H1 (cell line): ENCODE measurements at regions not wholly inside any gene's neighbourhood (a gene's known extent, or its start where the extent isn't known, plus 50 kb on each side); places are given as distances from the start of the nearest gene placed in this dataset.
A peak's percentile ranks its signal among the peaks of the same experiment; 100 is the strongest.

Source experiments
- CTCF ChIA-PET: fragments of 300-600 bp; sonication (Branson Sonifier 250); formaldehyde crosslinking; loops from one replicate; lab custom pipeline; 2021; ENCODE audit not compliant: partially characterized antibody; lab: Charles Lee
- POLR2A ChIA-PET: fragments of 300-600 bp; sonication (Branson Sonifier 250); formaldehyde crosslinking; loops from one replicate; lab custom pipeline; 2021; ENCODE audit warnings: inconsistent platforms; ENCODE audit not compliant: partially characterized antibody; lab: Charles Lee
- DNase-seq, 2 experiments: peaks; one replicate each; pipeline versions ENCODE4 v3.0.0 to v3.0.0-alpha.2; 2010 to 2022; ENCODE audit warnings: low spot score in 2 of 2, low read depth in 1 of 2, mixed read lengths in 1 of 2
- FAIRE-seq: peaks from 2 replicates; lab custom pipeline; 2011; peaks lifted over from hg19 to GRCh38; lab: Jason Lieb, UNC
- H2AFZ ChIP-seq: 2 replicates; pipeline ENCODE4 v1.8.1; 2012; ENCODE audit warnings: low read length, inconsistent platforms
- H2AK5ac ChIP-seq: 2 replicates; pipeline ENCODE4 v1.6.1; 2013; ENCODE audit warnings: low read depth, low read length
- H2BK120ac ChIP-seq: replicated peaks from 2 replicates; pipeline ENCODE3; 2013; ENCODE audit warnings: low read depth, low read length, inconsistent platforms
- H2BK12ac ChIP-seq: 2 replicates; pipeline ENCODE4 v1.6.1; 2013; ENCODE audit warnings: low read depth, low read length
- H2BK15ac ChIP-seq: 2 replicates; pipeline ENCODE4 v1.6.1; 2013; ENCODE audit warnings: low read length
- H2BK20ac ChIP-seq: 2 replicates; pipeline ENCODE4 v1.6.1; 2013; ENCODE audit warnings: low read length
- H2BK5ac ChIP-seq: 2 replicates; pipeline ENCODE4 v1.6.1; 2013; ENCODE audit warnings: low read depth, low read length
- H3K14ac ChIP-seq: 2 replicates; pipeline ENCODE4 v1.6.1; 2013; ENCODE audit warnings: inconsistent platforms; ENCODE audit not compliant: insufficient read length
- H3K18ac ChIP-seq: 2 replicates; pipeline ENCODE4 v1.6.1; 2013; ENCODE audit warnings: low read length; ENCODE audit errors: extremely low read depth
- H3K23ac ChIP-seq: 2 replicates; pipeline ENCODE4 v1.6.1; 2013; ENCODE audit warnings: inconsistent platforms; ENCODE audit not compliant: insufficient read length
- H3K23me2 ChIP-seq: 2 replicates; pipeline ENCODE4 v1.6.1; 2013; ENCODE audit warnings: low read depth, low read length
- H3K27ac ChIP-seq: 2 replicates; pipeline ENCODE4 v1.6.1; 2011; ENCODE audit warnings: low read depth, low read length, inconsistent platforms
- H3K27me3 ChIP-seq, 4 experiments: replicated peaks in 1 of 4; 1 replicate in 1 of 4; 2 replicates in 3 of 4; pipeline versions ENCODE4 v1.6.1 to v1.8.1; 2011 to 2013; ENCODE audit warnings: low read length in 3 of 4, mild to moderate bottlenecking in 3 of 4, inconsistent platforms in 2 of 4, mixed read lengths in 2 of 4, moderate library complexity in 1 of 4; ENCODE audit not compliant: control insufficient read depth in 3 of 4, insufficient read depth in 3 of 4; ENCODE audit errors: extremely low read depth in 1 of 4
- H3K36me3 ChIP-seq, 4 experiments: 2 replicates each; pipeline versions ENCODE4 v1.6.1 to v1.8.1; 2011 to 2013; ENCODE audit warnings: mild to moderate bottlenecking in 4 of 4, low read length in 3 of 4, moderate library complexity in 2 of 4, control low read depth in 1 of 4, inconsistent platforms in 1 of 4; ENCODE audit not compliant: insufficient read depth in 4 of 4, control insufficient read depth in 2 of 4
- H3K4ac ChIP-seq: replicated peaks from 2 replicates; pipeline ENCODE3; 2013; ENCODE audit warnings: low read length, low read depth, mixed read lengths, inconsistent platforms; ENCODE audit not compliant: insufficient read length
- H3K4me1 ChIP-seq, 4 experiments: replicated peaks in 1 of 4; 1 replicate in 1 of 4; 2 replicates in 3 of 4; pipeline versions ENCODE4 v1.6.1 to v1.8.1; 2011 to 2013; ENCODE audit warnings: low read length in 3 of 4, inconsistent platforms in 2 of 4, mixed read lengths in 1 of 4; ENCODE audit not compliant: insufficient read depth in 4 of 4, control insufficient read depth in 3 of 4
- H3K4me2 ChIP-seq, 2 experiments: 2 replicates each; pipeline versions ENCODE4 v1.6.1 to v1.8.1; 2011 to 2013; ENCODE audit warnings: low read depth in 2 of 2, low read length in 2 of 2, control low read depth in 1 of 2, inconsistent platforms in 1 of 2, mild to moderate bottlenecking in 1 of 2; ENCODE audit not compliant: insufficient read depth in 1 of 2
- H3K4me3 ChIP-seq, 4 experiments: fragments of 200-600, 300-600 bp in 1 of 4; sonication (generic), shearing (Covaris generic), sonication (Bioruptor Twin) in 1 of 4; 2 replicates each; pipeline versions ENCODE4 v1.5.1 to v1.8.1; 2011 to 2016; ENCODE audit warnings: low read length in 4 of 4, low read depth in 3 of 4, control low read depth in 2 of 4, inconsistent platforms in 2 of 4, mild to moderate bottlenecking in 2 of 4, mixed read lengths in 1 of 4, moderate library complexity in 1 of 4; ENCODE audit not compliant: insufficient read depth in 2 of 4; ENCODE audit errors: extremely low read depth in 1 of 4
- H3K56ac ChIP-seq: replicated peaks from 2 replicates; pipeline ENCODE3; 2013; ENCODE audit warnings: low read depth, mild to moderate bottlenecking, mixed read lengths, low read length, inconsistent platforms; ENCODE audit not compliant: insufficient read length
- H3K79me1 ChIP-seq: 2 replicates; pipeline ENCODE4 v1.6.1; 2013; ENCODE audit warnings: low read depth, low read length, control low read depth
- H3K79me2 ChIP-seq, 2 experiments: 2 replicates each; pipeline versions ENCODE4 v1.6.1 to v1.8.1; 2012 to 2013; ENCODE audit warnings: low read length in 2 of 2, mild to moderate bottlenecking in 2 of 2, inconsistent platforms in 1 of 2; ENCODE audit not compliant: insufficient read depth in 2 of 2, control insufficient read depth in 1 of 2
- H3K9ac ChIP-seq, 4 experiments: replicated peaks in 1 of 4; 1 replicate in 1 of 4; 2 replicates in 3 of 4; pipeline versions ENCODE4 v1.6.1 to v1.8.1; 2011 to 2013; ENCODE audit warnings: low read depth in 3 of 4, low read length in 3 of 4, control low read depth in 2 of 4, mild to moderate bottlenecking in 2 of 4, moderate library complexity in 2 of 4, inconsistent platforms in 1 of 4; ENCODE audit errors: extremely low read depth in 1 of 4
- H3K9me3 ChIP-seq, 2 experiments: 2 replicates each; pipeline versions ENCODE4 v1.6.1 to v1.8.1; 2012 to 2013; ENCODE audit warnings: mild to moderate bottlenecking in 2 of 2, moderate library complexity in 2 of 2, control low read depth in 1 of 2, inconsistent platforms in 1 of 2, low read depth in 1 of 2, low read length in 1 of 2, mixed read lengths in 1 of 2; ENCODE audit not compliant: insufficient read depth in 2 of 2
- H4K20me1 ChIP-seq, 2 experiments: replicated peaks in 1 of 2; 2 replicates each; pipeline versions ENCODE3 to v1.8.1; 2011 to 2013; ENCODE audit warnings: inconsistent platforms in 2 of 2, low read length in 2 of 2, mild to moderate bottlenecking in 1 of 2; ENCODE audit not compliant: insufficient read depth in 2 of 2, control insufficient read depth in 1 of 2
- H4K5ac ChIP-seq: 2 replicates; pipeline ENCODE4 v1.6.1; 2013; ENCODE audit warnings: low read length, low read depth, mixed read lengths, inconsistent platforms; ENCODE audit not compliant: insufficient read length
- H4K8ac ChIP-seq: 2 replicates; pipeline ENCODE4 v1.8.0; 2013; ENCODE audit warnings: mild to moderate bottlenecking, moderate library complexity, low read length, inconsistent platforms; ENCODE audit not compliant: insufficient read depth; ENCODE audit errors: extremely low read depth
- H4K91ac ChIP-seq: replicated peaks from 2 replicates; pipeline ENCODE3; 2013; ENCODE audit warnings: low read length, mixed read lengths, inconsistent platforms; ENCODE audit not compliant: insufficient read length
- BCL11A ChIP-seq, 2 experiments: IDR thresholded peaks; one replicate each; pipeline ENCODE4 v1.6.1; 2011; ENCODE audit warnings: low read depth in 2 of 2, low read length in 2 of 2, mild to moderate bottlenecking in 2 of 2
- CHD2 ChIP-seq: IDR thresholded peaks from 2 replicates; pipeline ENCODE4 v1.6.1; 2012; ENCODE audit warnings: low read length, improper control_type of control experiment
- CREB1 ChIP-seq: IDR thresholded peaks from 2 replicates; pipeline ENCODE4 v1.6.1; 2012; ENCODE audit warnings: inconsistent platforms
- CTBP2 ChIP-seq: IDR thresholded peaks from 2 replicates; pipeline ENCODE4 v1.7.0; 2011; ENCODE audit warnings: borderline replicate concordance, mild to moderate bottlenecking, moderate library complexity, mixed read lengths, low read length; ENCODE audit not compliant: insufficient read depth, insufficient read length
- HDAC6 ChIP-seq: IDR thresholded peaks from one replicate; pipeline ENCODE4 v1.7.1; 2012; ENCODE audit warnings: low read depth, mild to moderate bottlenecking, inconsistent platforms, low read length, moderate library complexity
- KDM1A ChIP-seq: fragments of 200-600, 300-600 bp; sonication (generic); IDR thresholded peaks from 2 replicates; pipeline ENCODE4 v1.7.1; 2016; ENCODE audit warnings: mild to moderate bottlenecking, low read length, borderline replicate concordance
- KDM5A ChIP-seq: fragments of 200-600 bp; IDR thresholded peaks from 2 replicates; pipeline ENCODE4 v1.7.1; 2012; ENCODE audit warnings: mild to moderate bottlenecking, low read length, inconsistent platforms, mixed read lengths
- NRF1 ChIP-seq: IDR thresholded peaks from 2 replicates; pipeline ENCODE4 v1.6.1; 2011; ENCODE audit warnings: mild to moderate bottlenecking, low read depth, low read length, improper control_type of control experiment
- POLR2A ChIP-seq, 2 experiments: IDR thresholded peaks; 1 replicate in 1 of 2; 2 replicates in 1 of 2; pipeline ENCODE4 v1.6.1; 2011; ENCODE audit warnings: low read depth in 2 of 2, low read length in 2 of 2, mild to moderate bottlenecking in 2 of 2; ENCODE audit errors: control extremely low read depth in 1 of 2
- SAP30 ChIP-seq: fragments of 300-600 bp; sonication (generic); IDR thresholded peaks from 2 replicates; pipeline ENCODE4 v1.7.1; 2012; ENCODE audit warnings: low read length, moderate library complexity, mild to moderate bottlenecking, inconsistent platforms; ENCODE audit not compliant: insufficient read depth, insufficient replicate concordance
- SIX5 ChIP-seq: IDR thresholded peaks from 2 replicates; pipeline ENCODE4 v1.6.1; 2011; ENCODE audit warnings: mild to moderate bottlenecking, low read depth, low read length
- SP4 ChIP-seq: IDR thresholded peaks from 2 replicates; pipeline ENCODE4 v1.6.1; 2012; ENCODE audit warnings: low read length, inconsistent platforms
- TAF1 ChIP-seq: IDR thresholded peaks from 2 replicates; pipeline ENCODE4 v1.6.1; 2011; ENCODE audit warnings: mild to moderate bottlenecking, low read depth, low read length
- YY1 ChIP-seq: IDR thresholded peaks from 2 replicates; pipeline ENCODE4 v1.6.1; 2011; ENCODE audit warnings: low read depth, mild to moderate bottlenecking, low read length
- WGBS, 2 experiments: shearing (Covaris generic) in 1 of 2; methylation state at CpG; one replicate each; pipeline versions ENCODE4 v1.1.6 to v1.1.7; 2013 to 2015; ENCODE audit warnings: low lambda C conversion rate in 2 of 2, mixed read lengths in 2 of 2, inconsistent platforms in 1 of 2, low coverage in 1 of 2, missing lambda C conversion rate in 1 of 2; ENCODE audit not compliant: insufficient replicate concordance in 2 of 2, insufficient coverage in 1 of 2, insufficient read length in 1 of 2; ENCODE audit errors: extremely low coverage in 1 of 2, missing lambda C conversion rate in 1 of 2; 5-methylcytosine and 5-hydroxymethylcytosine counted together

DNA sequence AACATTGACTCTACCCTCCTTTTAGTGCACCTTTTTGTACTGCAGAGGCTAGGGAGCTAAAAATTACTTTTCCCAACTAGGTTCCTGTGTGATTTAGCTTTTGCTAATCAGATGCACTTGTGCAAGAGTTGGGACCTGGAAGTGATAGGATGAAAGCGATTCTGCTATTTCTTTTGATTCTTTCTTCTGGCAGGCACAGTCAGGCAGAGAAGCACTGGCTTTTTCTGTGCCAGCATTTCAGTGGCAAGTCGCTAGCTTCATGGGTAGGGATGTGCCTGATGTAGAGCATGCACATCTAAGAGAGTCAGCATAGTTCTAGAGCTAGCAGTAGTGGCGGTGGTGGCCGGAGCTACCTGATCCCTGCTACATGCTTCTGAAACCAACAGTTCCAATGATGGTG, 89.8 kb downstream of the MDH1 start:
- no peak overlapping the region for H2BK5ac ChIP-seq
- ChIA-PET POLR2A (interaction anchor here (0.8 kb wide), 1 partner anchor 172 kb away, joined by 3 read pairs; no protein-coding TSS in a partner anchor), CTCF (interaction anchor here (1.5 to 5.0 kb wide), 3 partner anchors 14 to 183 kb away, joined by 5 to 34 read pairs (median 23); no protein-coding TSS in a partner anchor)
- FAIRE-seq (no peak), DNase-seq (no peak)
- no peaks in the 10 kb centered on the region for H3K79me2 ChIP-seq
- H3K9me3 ChIP-seq: no peaks in the 10 kb centered on the region
- no peak overlapping the region for H3K4ac ChIP-seq
- H3K14ac ChIP-seq: no peak overlapping the region
- no peak for TF ChIP-seq SIX5
- no peak for TF ChIP-seq SAP30
- TF ChIP-seq KDM5A: no peak
- no peak for TF ChIP-seq SP4
- no peak for TF ChIP-seq HDAC6
- no peak for TF ChIP-seq CHD2
- TF ChIP-seq NRF1: no peak
- TF ChIP-seq YY1: no peak
- TF ChIP-seq CREB1: no peak
- no peak for TF ChIP-seq CTBP2
- no peak for TF ChIP-seq KDM1A
- TF ChIP-seq BCL11A (IDR thresholded peaks at IDR 0.05; ENCODE audit: low read depth in 2 of 2, low read length in 2 of 2): no peak
- TF ChIP-seq POLR2A (IDR thresholded peaks at IDR 0.05; ENCODE audit: control extremely low read depth in 1 of 2, low read depth in 2 of 2, low read length in 2 of 2): no peak
- TF ChIP-seq TAF1: no peak
- H2AK5ac ChIP-seq: no peak overlapping the region
- H2BK12ac ChIP-seq: no peak overlapping the region
- H3K4me3 ChIP-seq: no peak overlapping the region
- no peak overlapping the region for H3K56ac ChIP-seq
- no peak overlapping the region for H3K23ac ChIP-seq
- no peak overlapping the region for H3K18ac ChIP-seq
- 0 out of 2 replicates have a peak overlapping the region, but pooled peaks have one; percentile 14 for H3K27ac ChIP-seq
- H3K79me1 ChIP-seq: no peaks in the 10 kb centered on the region
- no peak overlapping the region for H4K91ac ChIP-seq
- no peak overlapping the region for H2BK20ac ChIP-seq
- no peak overlapping the region for H2BK120ac ChIP-seq
- H3K4me2 ChIP-seq: no peak overlapping the region
- peaks cover 0 to 6% (median 2%) of the 10 kb centered on the region in 4 experiments; a peak in 3 of 7 replicates for H3K4me1 ChIP-seq
- 60% methylated on average over 4 of the region's 4 CpGs; no CpG with 5 or more reads in 1 of the 2 experiments for WGBS, 2 experiments
- H3K36me3 ChIP-seq: no peaks in the 10 kb centered on the region
- H4K8ac ChIP-seq: no peak overlapping the region
- peaks cover 0 to 1% (median 0%) of the 10 kb centered on the region in 4 experiments; a peak in 1 of 7 replicates for H3K27me3 ChIP-seq
- H3K23me2 ChIP-seq: no peaks in the 10 kb centered on the region
- H3K9ac ChIP-seq: no peak overlapping the region
- no peak overlapping the region for H2AFZ ChIP-seq
- H4K5ac ChIP-seq: no peak overlapping the region
- H2BK15ac ChIP-seq: no peak overlapping the region
- no peaks in the 10 kb centered on the region for H4K20me1 ChIP-seq
